ENCODE measurements at regions not wholly inside any gene's neighbourhood (a gene's known extent, or its start where the extent isn't known, plus 50 kb on each side); places are given as distances from the start of the nearest gene placed in this dataset.

DNA sequence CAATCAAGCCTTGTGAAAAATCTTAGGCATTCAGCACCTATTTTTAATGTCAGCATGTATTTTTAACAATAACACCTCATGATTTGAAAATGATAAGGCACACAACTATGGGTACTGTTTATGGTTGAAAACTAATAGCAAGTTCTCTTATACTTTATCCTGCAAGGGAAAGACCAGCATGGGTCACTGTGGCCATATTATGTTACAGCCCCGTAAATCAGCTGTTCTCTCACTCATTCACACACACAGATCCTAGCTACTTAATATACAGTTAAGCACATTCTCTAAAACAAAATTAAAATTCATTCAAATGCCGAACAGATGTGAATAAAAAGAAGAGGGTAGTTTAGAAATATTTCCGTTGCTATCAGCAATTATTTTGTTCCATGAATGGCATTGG is 224.4 kb downstream of the OGFRL1 start:
- Mint-ChIP-seq H3K36me3 (ENCODE audit: low read depth) (no peaks in the 10 kb centered on the region), H3K27ac (no peak overlapping the region), H3K9me3 (no peaks in the 10 kb centered on the region), H3K4me3 (no peak overlapping the region), H3K27me3 (ENCODE audit: low read depth) (no peaks in the 10 kb centered on the region), H3K4me1 (ENCODE audit: low read depth) (no peaks in the 10 kb centered on the region)
- no peak for DNase-seq (ENCODE audit: low spot score)

GRCh38 chr6:71523548-71523947 is 234.9 kb downstream of the OGFRL1 start:
- Mint-ChIP-seq H3K27me3 (ENCODE audit: low read depth) (peaks cover 2% of the 10 kb centered on the region), H3K9me3 (no peaks in the 10 kb centered on the region), H3K4me1 (ENCODE audit: low read depth) (no peaks in the 10 kb centered on the region), H3K4me3 (no peak overlapping the region), H3K36me3 (ENCODE audit: low read depth) (no peaks in the 10 kb centered on the region), H3K27ac (no peak overlapping the region)
- DNase-seq (ENCODE audit: low spot score), result no peak

- Mint-ChIP-seq H3K4me1 (ENCODE audit: low read depth) (no peaks in the 10 kb centered on the region), H3K27ac (no peak overlapping the region), H3K27me3 (ENCODE audit: low read depth) (peaks cover 2% of the 10 kb centered on the region), H3K9me3 (no peaks in the 10 kb centered on the region), H3K36me3 (ENCODE audit: low read depth) (no peaks in the 10 kb centered on the region), H3K4me3 (no peak overlapping the region)
- no peak for DNase-seq (ENCODE audit: low spot score)
Measured at GRCh38 chr6:71524201-71524600, 235.6 kb downstream of the OGFRL1 start.

- Mint-ChIP-seq H3K4me1 (ENCODE audit: low read depth) (no peaks in the 10 kb centered on the region), H3K4me3 (no peak overlapping the region), H3K9me3 (no peaks in the 10 kb centered on the region), H3K36me3 (ENCODE audit: low read depth) (no peaks in the 10 kb centered on the region), H3K27me3 (ENCODE audit: low read depth) (no peaks in the 10 kb centered on the region), H3K27ac (no peak overlapping the region)
- no peak for DNase-seq (ENCODE audit: low spot score)
Measured at GRCh38 chr6:71527886-71528285, 239.3 kb downstream of the OGFRL1 start.

- H3K9me3 Mint-ChIP-seq, result no peaks in the 10 kb centered on the region
- H3K4me3 Mint-ChIP-seq, result no peak overlapping the region
- H3K27me3 Mint-ChIP-seq (ENCODE audit: low read depth), result no peaks in the 10 kb centered on the region
- no peak overlapping the region for H3K27ac Mint-ChIP-seq
- no peak for DNase-seq (ENCODE audit: low spot score)
- no peaks in the 10 kb centered on the region for H3K36me3 Mint-ChIP-seq (ENCODE audit: low read depth)
- H3K4me1 Mint-ChIP-seq (ENCODE audit: low read depth), result no peaks in the 10 kb centered on the region
Measured at GRCh38 chr6:71529026-71529425, 240.4 kb downstream of the OGFRL1 start.

DNA sequence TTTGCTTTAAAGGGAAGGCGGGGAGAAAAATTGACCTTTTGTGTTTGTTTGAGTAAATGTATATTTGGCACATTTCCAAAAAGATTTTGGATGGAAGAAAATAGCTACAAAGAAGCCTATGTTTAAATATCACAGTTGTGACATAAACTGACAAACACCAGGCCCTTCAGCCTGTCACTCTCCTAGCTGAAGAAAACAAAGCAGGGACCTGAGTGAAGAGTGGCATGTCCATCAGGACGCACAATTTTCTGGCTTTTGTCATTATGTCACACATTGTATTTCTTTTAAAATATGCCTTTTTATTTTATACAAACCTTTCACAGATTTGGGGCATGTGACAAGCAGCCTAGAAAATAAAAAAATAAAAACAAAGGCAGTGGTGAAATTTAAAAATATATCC is 241.2 kb downstream of the OGFRL1 start:
- Mint-ChIP-seq H3K27ac (no peak overlapping the region), H3K27me3 (ENCODE audit: low read depth) (no peaks in the 10 kb centered on the region)

GRCh38 chr6:71531006-71531405 is 242.4 kb downstream of the OGFRL1 start:
- Mint-ChIP-seq H3K4me3 (no peak overlapping the region), H3K9me3 (no peaks in the 10 kb centered on the region), H3K27ac (no peak overlapping the region), H3K4me1 (ENCODE audit: low read depth) (no peaks in the 10 kb centered on the region), H3K27me3 (ENCODE audit: low read depth) (no peaks in the 10 kb centered on the region), H3K36me3 (ENCODE audit: low read depth) (no peaks in the 10 kb centered on the region)
- DNase-seq (ENCODE audit: low spot score), result no peak

More for the DNA sequence above, 241.2 kb downstream of the OGFRL1 start:
- DNase-seq (ENCODE audit: low spot score), result no peak
- Mint-ChIP-seq H3K36me3 (ENCODE audit: low read depth) (no peaks in the 10 kb centered on the region), H3K4me3 (no peak overlapping the region), H3K4me1 (ENCODE audit: low read depth) (no peaks in the 10 kb centered on the region), H3K9me3 (no peaks in the 10 kb centered on the region)

GRCh38 chr6:71531841-71532240 is 243.2 kb downstream of the OGFRL1 start:
- Mint-ChIP-seq H3K27me3 (ENCODE audit: low read depth) (no peaks in the 10 kb centered on the region), H3K27ac (no peak overlapping the region), H3K9me3 (no peaks in the 10 kb centered on the region), H3K4me3 (no peak overlapping the region), H3K36me3 (ENCODE audit: low read depth) (no peaks in the 10 kb centered on the region), H3K4me1 (ENCODE audit: low read depth) (no peaks in the 10 kb centered on the region)
- DNase-seq (ENCODE audit: low spot score), result no peak

- H3K36me3 Mint-ChIP-seq (ENCODE audit: low read depth), result no peaks in the 10 kb centered on the region
- H3K27ac Mint-ChIP-seq, result no peak overlapping the region
- H3K4me1 Mint-ChIP-seq (ENCODE audit: low read depth), result no peaks in the 10 kb centered on the region
- no peaks in the 10 kb centered on the region for H3K9me3 Mint-ChIP-seq
- H3K27me3 Mint-ChIP-seq (ENCODE audit: low read depth), result no peaks in the 10 kb centered on the region
- H3K4me3 Mint-ChIP-seq, result no peak overlapping the region
- DNase-seq (ENCODE audit: low spot score), result no peak
Measured at GRCh38 chr6:71533939-71534379, 245.3 kb downstream of the OGFRL1 start.

- Mint-ChIP-seq H3K4me1 (ENCODE audit: low read depth) (no peaks in the 10 kb centered on the region), H3K27me3 (ENCODE audit: low read depth) (no peaks in the 10 kb centered on the region), H3K9me3 (no peaks in the 10 kb centered on the region), H3K36me3 (ENCODE audit: low read depth) (no peaks in the 10 kb centered on the region), H3K27ac (no peak overlapping the region), H3K4me3 (no peak overlapping the region)
- DNase-seq (ENCODE audit: low spot score), result no peak
Measured at GRCh38 chr6:71534921-71535320, 246.3 kb downstream of the OGFRL1 start.

DNA sequence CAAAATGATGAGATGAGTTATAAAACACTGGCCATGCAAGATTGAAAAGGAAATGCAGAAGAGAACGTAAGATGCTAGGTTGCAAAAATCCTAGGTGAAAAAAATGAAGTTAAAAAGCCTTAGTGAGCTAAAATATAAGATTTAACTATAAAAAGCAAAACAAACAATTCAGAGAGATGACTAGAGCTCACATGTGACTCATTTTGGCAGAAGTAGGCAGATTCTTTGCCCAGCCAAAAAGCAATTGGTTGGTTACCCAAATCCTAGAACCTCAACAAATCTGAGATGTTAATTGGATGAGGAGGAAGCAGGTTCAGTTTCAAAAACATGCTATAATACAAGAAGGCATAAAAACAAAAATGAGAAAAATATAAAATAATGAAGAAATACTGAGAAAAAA is 249.1 kb downstream of the OGFRL1 start:
- no peaks in the 10 kb centered on the region for H3K4me1 Mint-ChIP-seq (ENCODE audit: low read depth)
- DNase-seq (ENCODE audit: low spot score), result no peak
- H3K36me3 Mint-ChIP-seq (ENCODE audit: low read depth), result no peaks in the 10 kb centered on the region
- no peak overlapping the region for H3K4me3 Mint-ChIP-seq
- no peak overlapping the region for H3K27ac Mint-ChIP-seq
- H3K9me3 Mint-ChIP-seq, result no peaks in the 10 kb centered on the region
- no peaks in the 10 kb centered on the region for H3K27me3 Mint-ChIP-seq (ENCODE audit: low read depth)

- H3K4me3 Mint-ChIP-seq, result no peak overlapping the region
- DNase-seq (ENCODE audit: low spot score), result no peak
- H3K9me3 Mint-ChIP-seq, result no peaks in the 10 kb centered on the region
- no peaks in the 10 kb centered on the region for H3K27me3 Mint-ChIP-seq (ENCODE audit: low read depth)
- H3K36me3 Mint-ChIP-seq (ENCODE audit: low read depth), result no peaks in the 10 kb centered on the region
- no peak overlapping the region for H3K27ac Mint-ChIP-seq
- no peaks in the 10 kb centered on the region for H3K4me1 Mint-ChIP-seq (ENCODE audit: low read depth)
Measured at GRCh38 chr6:71544028-71544427, 255.4 kb downstream of the OGFRL1 start.

GRCh38 chr6:71544906-71545305 is 256.3 kb downstream of the OGFRL1 start:
- H3K4me1 Mint-ChIP-seq (ENCODE audit: low read depth), result no peaks in the 10 kb centered on the region
- H3K36me3 Mint-ChIP-seq (ENCODE audit: low read depth), result no peaks in the 10 kb centered on the region
- no peak overlapping the region for H3K27ac Mint-ChIP-seq
- H3K4me3 Mint-ChIP-seq, result no peak overlapping the region
- no peaks in the 10 kb centered on the region for H3K27me3 Mint-ChIP-seq (ENCODE audit: low read depth)
- DNase-seq (ENCODE audit: low spot score), result no peak
- H3K9me3 Mint-ChIP-seq, result no peaks in the 10 kb centered on the region

GRCh38 chr6:71545905-71546304 is 257.3 kb downstream of the OGFRL1 start:
- Mint-ChIP-seq H3K36me3 (ENCODE audit: low read depth) (no peaks in the 10 kb centered on the region), H3K9me3 (no peaks in the 10 kb centered on the region), H3K4me1 (ENCODE audit: low read depth) (no peaks in the 10 kb centered on the region), H3K27me3 (ENCODE audit: low read depth) (no peaks in the 10 kb centered on the region), H3K27ac (no peak overlapping the region), H3K4me3 (no peak overlapping the region)
- no peak for DNase-seq (ENCODE audit: low spot score)

DNA sequence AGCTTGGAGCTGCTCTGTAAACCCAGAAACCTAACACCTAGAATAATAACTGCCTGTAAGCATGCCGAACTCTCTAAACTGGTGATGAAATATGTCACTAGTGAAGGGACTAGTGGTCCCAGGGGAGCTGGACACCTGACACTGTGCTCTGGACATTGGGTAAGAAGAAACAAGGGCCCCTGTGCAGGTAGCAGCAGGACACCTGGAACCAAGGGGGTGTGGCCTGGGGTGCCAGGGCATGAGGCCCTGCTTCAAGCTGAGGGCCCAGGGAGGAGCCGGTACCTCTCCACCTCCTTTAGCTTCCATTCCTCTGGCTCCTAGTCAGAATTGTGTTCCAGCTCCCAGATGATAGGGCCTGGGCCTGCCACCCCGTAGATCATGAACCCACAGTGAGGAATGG is 263.2 kb downstream of the OGFRL1 start:
- H3K9me3 Mint-ChIP-seq, result peaks cover 10% of the 10 kb centered on the region
- H3K36me3 Mint-ChIP-seq (ENCODE audit: low read depth), result no peaks in the 10 kb centered on the region
- no peaks in the 10 kb centered on the region for H3K27me3 Mint-ChIP-seq (ENCODE audit: low read depth)
- H3K4me3 Mint-ChIP-seq, result no peak overlapping the region
- H3K4me1 Mint-ChIP-seq (ENCODE audit: low read depth), result no peaks in the 10 kb centered on the region
- no peak for DNase-seq (ENCODE audit: low spot score)
- H3K27ac Mint-ChIP-seq, result no peak overlapping the region

All from T-helper 2 cell treated with Interferon-gamma antibody and Interleukin-4, amounts not matched to agents 5 μg/mL and 100 μg/mL, for 36 hours (primary cell).